GM06990 (cell line): ENCODE measurements at regions not wholly inside any gene's neighbourhood (a gene's known extent, or its start where the extent isn't known, plus 50 kb on each side); places are given as distances from the start of the nearest gene placed in this dataset.

ENCODE experiments used
- DNase-seq: peaks from one replicate; pipeline ENCODE4 v3.0.0-alpha.2; 2011; ENCODE audit not compliant: insufficient read length; ENCODE audit errors: extremely low read depth
- H3K27me3 ChIP-seq: replicated peaks from 2 replicates; pipeline ENCODE4 v1.6.0; 2011; ENCODE audit warnings: low read length; ENCODE audit not compliant: control insufficient read depth, insufficient read depth
- H3K36me3 ChIP-seq: 2 replicates; pipeline ENCODE4 v1.5.1; 2011; ENCODE audit warnings: low read length; ENCODE audit not compliant: control insufficient read depth, insufficient read depth
- H3K4me3 ChIP-seq: replicated peaks from 2 replicates; pipeline ENCODE4 v1.5.1; 2011; ENCODE audit warnings: low read depth, mild to moderate bottlenecking, control low read depth, low read length
- TF ChIP-seq, protein P1 (sequence below): IDR thresholded peaks from 2 replicates; pipeline ENCODE4 v1.5.1; 2011; ENCODE audit warnings: low read length, control low read depth, mild to moderate bottlenecking, inconsistent platforms; ENCODE audit not compliant: insufficient read depth, poor library complexity, severe bottlenecking

DNA sequence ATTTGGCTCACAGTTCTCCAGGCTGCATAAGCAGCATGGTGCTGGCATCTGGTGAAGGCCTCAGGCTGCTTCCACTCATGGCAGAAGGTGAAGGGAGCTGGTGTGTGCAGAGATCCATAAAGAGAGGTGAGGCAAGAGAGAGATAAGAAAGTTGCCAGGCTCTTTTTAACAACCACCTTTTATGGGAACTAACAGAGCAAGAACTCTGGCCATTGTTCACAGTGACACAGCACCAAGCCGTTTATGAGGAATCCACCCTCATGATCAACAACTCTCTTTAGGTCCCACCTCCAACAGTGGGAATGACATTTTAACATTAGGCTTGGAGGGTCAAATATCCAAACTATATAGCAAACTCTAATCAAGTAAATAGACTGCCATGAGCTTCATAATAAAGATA, 557.2 kb upstream of the SUCLG2 start:
- H3K27me3 ChIP-seq, result no peaks in the 10 kb centered on the region
- no peak for DNase-seq
- no peaks in the 10 kb centered on the region for H3K36me3 ChIP-seq
- TF ChIP-seq, protein P1, sequence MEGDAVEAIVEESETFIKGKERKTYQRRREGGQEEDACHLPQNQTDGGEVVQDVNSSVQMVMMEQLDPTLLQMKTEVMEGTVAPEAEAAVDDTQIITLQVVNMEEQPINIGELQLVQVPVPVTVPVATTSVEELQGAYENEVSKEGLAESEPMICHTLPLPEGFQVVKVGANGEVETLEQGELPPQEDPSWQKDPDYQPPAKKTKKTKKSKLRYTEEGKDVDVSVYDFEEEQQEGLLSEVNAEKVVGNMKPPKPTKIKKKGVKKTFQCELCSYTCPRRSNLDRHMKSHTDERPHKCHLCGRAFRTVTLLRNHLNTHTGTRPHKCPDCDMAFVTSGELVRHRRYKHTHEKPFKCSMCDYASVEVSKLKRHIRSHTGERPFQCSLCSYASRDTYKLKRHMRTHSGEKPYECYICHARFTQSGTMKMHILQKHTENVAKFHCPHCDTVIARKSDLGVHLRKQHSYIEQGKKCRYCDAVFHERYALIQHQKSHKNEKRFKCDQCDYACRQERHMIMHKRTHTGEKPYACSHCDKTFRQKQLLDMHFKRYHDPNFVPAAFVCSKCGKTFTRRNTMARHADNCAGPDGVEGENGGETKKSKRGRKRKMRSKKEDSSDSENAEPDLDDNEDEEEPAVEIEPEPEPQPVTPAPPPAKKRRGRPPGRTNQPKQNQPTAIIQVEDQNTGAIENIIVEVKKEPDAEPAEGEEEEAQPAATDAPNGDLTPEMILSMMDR, result no peak
- no peak overlapping the region for H3K4me3 ChIP-seq

DNA sequence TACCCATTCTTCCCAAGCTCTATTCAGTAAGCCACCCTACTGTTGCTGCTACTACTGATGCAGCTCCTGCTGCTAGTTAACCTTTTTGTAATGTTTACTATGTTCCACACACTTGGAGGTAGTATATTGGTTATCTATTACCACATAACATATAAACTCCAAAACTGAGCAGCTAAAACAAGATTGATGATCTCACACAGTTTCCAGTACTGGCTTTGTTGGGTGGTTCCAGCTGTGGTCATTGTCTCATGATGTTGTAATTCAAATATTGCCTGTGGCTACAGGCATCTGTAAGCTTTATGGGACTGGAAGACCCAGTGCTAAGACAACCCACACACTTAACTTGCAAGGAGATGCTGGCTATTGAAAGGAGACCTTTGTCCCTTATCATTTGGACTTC, 556.2 kb upstream of the SUCLG2 start:
- no peak for DNase-seq
- no peak overlapping the region for H3K4me3 ChIP-seq
- H3K36me3 ChIP-seq, result no peaks in the 10 kb centered on the region
- no peaks in the 10 kb centered on the region for H3K27me3 ChIP-seq
- TF ChIP-seq, protein P1, result no peak

DNA sequence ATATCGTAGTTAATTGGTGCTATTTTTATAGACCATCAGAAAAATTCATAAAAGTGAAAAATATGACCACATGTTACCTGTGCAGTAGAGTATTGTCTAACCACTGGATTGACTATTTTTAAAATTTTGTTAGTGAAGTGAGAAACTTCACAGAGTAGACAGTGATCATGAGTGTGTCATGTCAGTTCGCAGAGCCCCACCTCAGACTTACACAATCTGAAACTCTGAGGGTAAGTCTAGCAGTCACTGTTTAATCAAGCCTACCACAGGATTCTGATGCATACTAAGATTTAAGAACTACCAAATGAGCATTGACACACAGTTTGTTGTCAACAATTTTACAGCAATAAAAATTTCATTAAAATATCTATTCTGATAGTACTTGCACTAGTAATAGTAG, 552.9 kb upstream of the SUCLG2 start:
- TF ChIP-seq, protein P1, result no peak
- H3K27me3 ChIP-seq, result no peaks in the 10 kb centered on the region
- no peak overlapping the region for H3K4me3 ChIP-seq
- H3K36me3 ChIP-seq, result no peaks in the 10 kb centered on the region
- no peak for DNase-seq

DNA sequence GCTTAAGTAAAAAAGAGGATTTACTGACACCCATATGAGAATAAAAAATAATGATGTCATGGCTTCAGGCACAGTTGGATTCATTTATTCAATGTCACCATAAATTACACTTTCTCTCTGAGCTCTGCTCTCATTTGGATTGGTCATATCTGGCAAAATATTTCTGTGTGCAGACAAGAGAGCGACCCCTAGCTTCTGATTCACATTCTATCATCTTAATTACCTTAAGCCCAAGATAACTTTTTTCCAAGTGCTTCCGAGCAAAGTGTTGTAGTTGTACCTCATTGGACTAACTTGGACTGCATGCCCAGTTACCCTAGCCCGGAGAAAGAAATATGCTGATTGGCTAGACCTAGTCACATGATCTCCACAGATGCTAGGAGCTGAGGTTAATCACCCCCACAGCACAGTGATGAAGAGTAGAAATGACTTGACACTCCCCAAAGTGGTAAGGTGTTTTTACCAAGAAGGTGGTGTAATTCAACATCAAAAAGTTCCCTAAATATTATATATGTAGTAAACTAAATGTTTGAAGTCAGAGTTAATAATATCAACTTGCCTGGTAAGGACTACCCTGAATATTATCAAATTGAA, 552.2 kb upstream of the SUCLG2 start:
- H3K4me3 ChIP-seq, result no peak overlapping the region
- no peak for DNase-seq
- H3K36me3 ChIP-seq, result no peaks in the 10 kb centered on the region
- H3K27me3 ChIP-seq, result no peaks in the 10 kb centered on the region
- TF ChIP-seq, protein P1, result peak; percentile 25

DNA sequence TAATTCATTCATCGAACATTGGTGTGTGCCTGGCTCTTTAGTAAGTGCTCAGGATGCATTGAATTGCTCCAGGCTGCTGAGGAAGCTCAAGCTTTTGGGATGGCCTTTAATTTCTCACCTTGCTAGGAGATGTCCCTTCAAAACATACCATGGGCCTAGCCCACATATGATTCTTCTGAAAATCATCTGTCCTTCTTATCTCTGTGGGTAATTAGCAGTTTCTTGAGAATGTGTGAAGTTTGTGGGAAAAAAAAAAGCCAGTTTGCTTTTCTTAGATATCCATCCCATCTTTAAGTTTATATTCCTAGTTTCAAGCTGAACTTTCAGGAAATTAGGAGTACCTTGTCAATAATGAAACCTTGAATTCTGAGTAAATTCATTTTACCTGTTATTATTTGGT, 532.3 kb upstream of the SUCLG2 start:
- Histone ChIP-seq H3K27me3 (no peaks in the 10 kb centered on the region), H3K36me3 (no peaks in the 10 kb centered on the region), H3K4me3 (no peak overlapping the region)
- TF ChIP-seq, protein P1, result no peak
- DNase-seq, result no peak

DNA sequence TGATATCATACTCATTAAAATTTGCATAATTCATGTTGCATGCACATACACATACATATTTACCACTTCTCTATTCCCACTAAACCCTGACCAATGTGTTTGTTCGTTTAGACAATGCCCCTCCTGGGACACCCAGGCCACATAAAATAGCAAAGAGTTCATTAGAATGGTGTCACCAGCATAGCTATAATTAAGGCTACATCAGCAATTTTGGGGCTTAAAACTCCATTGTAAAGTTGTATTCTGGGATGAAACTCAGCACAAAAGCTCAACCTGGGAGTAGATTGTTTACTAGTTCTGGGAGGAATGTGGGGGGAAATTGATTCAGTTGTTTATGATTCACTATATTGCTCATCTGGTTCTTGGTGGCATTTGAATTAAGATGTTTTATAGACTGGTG, 522.2 kb upstream of the SUCLG2 start:
- no peak for DNase-seq
- H3K27me3 ChIP-seq, result no peaks in the 10 kb centered on the region; the same call in 1 of the 2 replicates
- no peaks in the 10 kb centered on the region for H3K36me3 ChIP-seq
- H3K4me3 ChIP-seq, result no peak overlapping the region
- TF ChIP-seq, protein P1, result no peak
